ENCODE measurements at regions not wholly inside any gene's neighbourhood (a gene's known extent, or its start where the extent isn't known, plus 50 kb on each side); places are given as distances from the start of the nearest gene placed in this dataset.

GRCh38 chr11:127193950-127194349 is 193.4 kb upstream of the KIRREL3 start:
- no peak for FAIRE-seq
- no peak for DNase-seq (ENCODE audit: insufficient read length, low spot score)
- TF ChIP-seq TAF1 (IDR thresholded peaks at IDR 0.05; ENCODE audit: low read depth, low read length), result no peak
- TF ChIP-seq PAX5 (IDR thresholded peaks at IDR 0.05; ENCODE audit: insufficient read depth, low read length, severe bottlenecking), result no peak

GRCh38 chr11:127191689-127192088 is 191.1 kb upstream of the KIRREL3 start:
- FAIRE-seq (no peak), DNase-seq (ENCODE audit: insufficient read length, low spot score) (no peak)
- TF ChIP-seq SPI1 (IDR thresholded peaks at IDR 0.05; ENCODE audit: low read depth, low read length) (no peak), POLR2A (IDR thresholded peaks at IDR 0.05; ENCODE audit: low read depth, low read length) (no peak), POU2F2 (IDR thresholded peaks at IDR 0.05; ENCODE audit: low read depth, low read length) (no peak), POLR2AphosphoS5 (IDR thresholded peaks at IDR 0.05; ENCODE audit: low read depth, low read length) (no peak), TAF1 (IDR thresholded peaks at IDR 0.05; ENCODE audit: low read depth, low read length) (no peak), PAX5 (IDR thresholded peaks at IDR 0.05; ENCODE audit: insufficient read depth, low read length, severe bottlenecking) (no peak)

DNA sequence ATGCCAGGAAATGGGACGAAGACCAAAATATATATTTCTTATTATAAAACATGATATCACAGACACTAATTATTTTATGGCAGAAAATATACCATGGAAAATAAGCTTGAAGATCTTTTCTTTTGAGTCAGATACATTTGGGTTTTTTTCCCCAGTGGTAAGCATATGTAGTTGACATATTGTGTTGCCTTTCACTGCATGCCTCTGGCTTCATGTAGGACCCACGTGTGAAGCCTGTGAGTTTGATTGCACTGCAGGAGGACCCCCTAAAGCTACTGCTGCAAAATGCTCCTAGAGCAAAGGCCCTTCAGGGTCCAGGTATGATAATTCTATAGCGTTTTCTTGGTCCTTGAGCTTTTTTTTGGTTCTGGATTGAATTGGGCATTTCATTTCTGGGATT is 190.7 kb upstream of the KIRREL3 start:
- TF ChIP-seq SPI1 (IDR thresholded peaks at IDR 0.05; ENCODE audit: low read depth, low read length) (no peak), POU2F2 (IDR thresholded peaks at IDR 0.05; ENCODE audit: low read depth, low read length) (no peak), TAF1 (IDR thresholded peaks at IDR 0.05; ENCODE audit: low read depth, low read length) (no peak)
- DNase-seq (ENCODE audit: insufficient read length, low spot score) (no peak), FAIRE-seq (no peak)

DNA sequence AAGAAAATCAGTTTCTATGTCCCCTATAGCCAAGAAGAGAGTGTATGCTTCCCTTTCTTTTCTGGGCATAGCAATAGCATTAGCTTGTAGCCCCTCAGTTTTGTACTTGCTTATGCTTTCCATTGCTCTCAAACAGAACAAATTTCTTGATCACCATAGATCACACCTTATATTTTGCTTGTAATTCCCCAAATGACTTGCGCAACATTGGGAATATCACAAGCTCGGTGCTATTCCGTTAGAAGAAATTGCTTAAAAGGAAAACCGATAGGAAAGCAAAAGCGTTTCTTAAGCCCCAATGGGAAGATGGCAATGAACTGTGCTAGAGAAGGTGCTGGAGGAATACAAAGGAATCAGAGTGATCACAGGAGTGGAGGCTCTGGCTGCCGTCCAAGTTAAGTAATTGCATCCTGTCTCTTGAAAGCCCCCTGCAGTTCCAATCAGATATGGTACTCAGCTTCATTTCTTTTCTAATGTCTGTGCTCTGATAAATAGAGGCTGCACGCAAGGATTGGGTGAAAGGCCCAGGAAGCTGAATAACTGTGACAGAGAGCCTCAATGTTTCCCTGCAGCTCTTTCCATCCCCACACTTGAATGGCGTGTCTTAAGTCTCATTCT is 182.1 kb upstream of the KIRREL3 start:
- DNase-seq (ENCODE audit: insufficient read length, low spot score), result no peak
- FAIRE-seq, result no peak
- no peak for TF ChIP-seq POLR2AphosphoS5 (IDR thresholded peaks at IDR 0.05; ENCODE audit: low read depth, low read length)
- TF ChIP-seq PAX5 (IDR thresholded peaks at IDR 0.05; ENCODE audit: insufficient read depth, low read length, severe bottlenecking), result no peak
- TF ChIP-seq POU2F2 (IDR thresholded peaks at IDR 0.05; ENCODE audit: low read depth, low read length), result no peak
- TF ChIP-seq POLR2A (IDR thresholded peaks at IDR 0.05; ENCODE audit: low read depth, low read length), result no peak
- TF ChIP-seq TAF1 (IDR thresholded peaks at IDR 0.05; ENCODE audit: low read depth, low read length), result no peak
- no peak for TF ChIP-seq SPI1 (IDR thresholded peaks at IDR 0.05; ENCODE audit: low read depth, low read length)

DNA sequence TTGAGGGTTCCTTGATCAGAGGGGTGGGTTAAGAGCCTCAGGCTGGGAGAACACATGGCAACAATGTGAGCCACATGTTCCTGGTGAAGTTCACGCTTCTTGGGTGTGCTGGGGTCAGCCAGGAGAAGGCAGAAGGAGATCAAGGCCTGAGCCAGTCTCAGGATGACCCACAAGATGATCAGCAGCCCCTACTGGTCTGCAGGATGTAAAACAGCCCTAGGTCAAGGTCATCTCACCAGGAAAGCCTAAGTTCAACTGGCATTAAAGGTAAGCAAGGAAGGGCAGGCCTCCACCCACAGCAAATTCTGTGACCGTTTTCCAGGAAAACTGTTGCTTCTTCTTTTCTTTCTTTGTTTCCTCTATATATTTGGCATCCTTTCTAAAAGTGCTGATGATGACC is 156.7 kb upstream of the KIRREL3 start:
- FAIRE-seq (no peak), DNase-seq (ENCODE audit: insufficient read length, low spot score) (no peak)
- no peak for TF ChIP-seq PAX5 (IDR thresholded peaks at IDR 0.05; ENCODE audit: insufficient read depth, low read length, severe bottlenecking)
- TF ChIP-seq POU2F2 (IDR thresholded peaks at IDR 0.05; ENCODE audit: low read depth, low read length), result no peak
- no peak for TF ChIP-seq POLR2AphosphoS5 (IDR thresholded peaks at IDR 0.05; ENCODE audit: low read depth, low read length)
- TF ChIP-seq TAF1 (IDR thresholded peaks at IDR 0.05; ENCODE audit: low read depth, low read length), result no peak
- no peak for TF ChIP-seq POLR2A (IDR thresholded peaks at IDR 0.05; ENCODE audit: low read depth, low read length)
- TF ChIP-seq SPI1 (IDR thresholded peaks at IDR 0.05; ENCODE audit: low read depth, low read length), result no peak

GRCh38 chr11:127149410-127149809 is 148.8 kb upstream of the KIRREL3 start:
- no peak for DNase-seq (ENCODE audit: insufficient read length, low spot score)
- no peak for FAIRE-seq
- TF ChIP-seq POU2F2 (IDR thresholded peaks at IDR 0.05; ENCODE audit: low read depth, low read length) (no peak), POLR2A (IDR thresholded peaks at IDR 0.05; ENCODE audit: low read depth, low read length) (no peak)

GRCh38 chr11:127143251-127143650 is 142.7 kb upstream of the KIRREL3 start:
- DNase-seq (ENCODE audit: insufficient read length, low spot score) (no peak), FAIRE-seq (no peak)
- TF ChIP-seq TAF1 (IDR thresholded peaks at IDR 0.05; ENCODE audit: low read depth, low read length) (no peak), PAX5 (IDR thresholded peaks at IDR 0.05; ENCODE audit: insufficient read depth, low read length, severe bottlenecking) (no peak), SPI1 (IDR thresholded peaks at IDR 0.05; ENCODE audit: low read depth, low read length) (no peak), POU2F2 (IDR thresholded peaks at IDR 0.05; ENCODE audit: low read depth, low read length) (no peak), POLR2AphosphoS5 (IDR thresholded peaks at IDR 0.05; ENCODE audit: low read depth, low read length) (no peak), POLR2A (IDR thresholded peaks at IDR 0.05; ENCODE audit: low read depth, low read length) (no peak)

DNA sequence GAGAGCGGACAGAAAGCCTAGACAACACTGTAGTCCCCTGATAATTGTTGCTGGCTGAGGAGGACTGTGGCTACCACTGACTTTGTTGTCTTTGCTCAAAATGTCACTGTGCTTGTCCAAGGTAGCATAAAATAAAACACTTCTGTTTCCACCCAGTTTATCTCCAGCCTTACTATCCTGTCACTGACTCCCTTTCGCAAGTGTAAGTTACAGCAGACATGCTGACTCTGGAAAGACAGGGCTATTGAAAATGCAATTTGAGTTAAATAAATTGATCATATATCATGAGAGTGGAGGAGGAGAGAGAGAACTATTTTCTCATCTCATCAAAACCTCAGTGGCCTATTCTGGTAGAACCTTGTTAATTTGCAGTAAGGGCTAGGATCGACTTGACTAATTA is 138.0 kb upstream of the KIRREL3 start:
- FAIRE-seq (no peak), DNase-seq (ENCODE audit: insufficient read length, low spot score) (no peak)

DNA sequence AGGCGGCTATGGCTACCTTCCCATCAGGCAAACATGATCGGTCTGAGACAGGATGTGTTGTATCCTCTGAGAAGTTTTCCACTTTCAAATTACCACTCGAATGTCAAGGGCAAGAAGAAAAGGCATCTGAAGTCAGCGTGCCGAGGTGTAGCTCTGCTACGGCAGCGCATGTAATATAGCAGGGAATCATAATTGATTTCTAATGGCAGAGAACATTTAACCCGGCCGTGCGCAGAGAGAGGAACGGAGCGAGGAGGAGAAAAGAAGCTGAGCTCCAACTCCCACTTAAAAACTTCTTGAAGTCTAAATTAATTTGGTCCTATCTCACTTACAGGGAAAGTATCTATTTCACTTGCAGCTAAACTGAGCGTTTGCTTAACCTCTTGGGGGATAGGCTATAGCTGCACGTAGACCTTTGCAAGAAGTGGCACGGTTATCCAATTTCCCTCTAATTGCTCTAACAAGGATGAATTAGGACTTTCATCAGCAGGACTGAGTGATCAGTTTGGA is 137.3 kb upstream of the KIRREL3 start:
- DNase-seq (ENCODE audit: insufficient read length, low spot score), result no peak
- FAIRE-seq, result no peak
- no peak for TF ChIP-seq POLR2A (IDR thresholded peaks at IDR 0.05; ENCODE audit: low read depth, low read length)

More for the DNA sequence above, 138.0 kb upstream of the KIRREL3 start:
- TF ChIP-seq POU2F2 (IDR thresholded peaks at IDR 0.05; ENCODE audit: low read depth, low read length) (no peak), POLR2AphosphoS5 (IDR thresholded peaks at IDR 0.05; ENCODE audit: low read depth, low read length) (no peak), SPI1 (IDR thresholded peaks at IDR 0.05; ENCODE audit: low read depth, low read length) (no peak), POLR2A (IDR thresholded peaks at IDR 0.05; ENCODE audit: low read depth, low read length) (no peak), TAF1 (IDR thresholded peaks at IDR 0.05; ENCODE audit: low read depth, low read length) (no peak), PAX5 (IDR thresholded peaks at IDR 0.05; ENCODE audit: insufficient read depth, low read length, severe bottlenecking) (no peak)

DNA sequence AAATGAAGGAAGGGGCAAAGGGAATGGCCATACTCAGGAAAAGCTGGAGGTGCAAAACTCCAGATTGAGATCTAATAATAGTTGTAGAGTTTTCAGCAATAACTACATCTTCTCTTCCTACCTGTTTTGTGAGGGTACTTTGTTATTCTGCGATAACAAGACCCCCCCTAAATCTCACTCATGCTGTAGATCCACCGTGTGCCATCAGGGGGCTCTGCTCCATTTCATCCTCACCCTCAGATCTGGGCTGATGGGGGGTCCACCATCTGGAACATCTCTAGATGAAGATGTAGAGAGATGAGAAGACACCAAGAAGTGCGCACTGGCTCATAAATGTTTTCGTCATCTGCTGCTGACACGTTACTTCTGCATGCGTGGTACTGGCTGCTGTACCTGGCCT is 135.9 kb upstream of the KIRREL3 start:
- DNase-seq (ENCODE audit: insufficient read length, low spot score), result no peak
- no peak for FAIRE-seq
- TF ChIP-seq SPI1 (IDR thresholded peaks at IDR 0.05; ENCODE audit: low read depth, low read length), result no peak
- TF ChIP-seq POLR2AphosphoS5 (IDR thresholded peaks at IDR 0.05; ENCODE audit: low read depth, low read length), result no peak
- TF ChIP-seq POU2F2 (IDR thresholded peaks at IDR 0.05; ENCODE audit: low read depth, low read length), result no peak
- no peak for TF ChIP-seq POLR2A (IDR thresholded peaks at IDR 0.05; ENCODE audit: low read depth, low read length)
- no peak for TF ChIP-seq TAF1 (IDR thresholded peaks at IDR 0.05; ENCODE audit: low read depth, low read length)
- no peak for TF ChIP-seq PAX5 (IDR thresholded peaks at IDR 0.05; ENCODE audit: insufficient read depth, low read length, severe bottlenecking)

All from GM12891 (cell line).